ENCODE measurements at regions not wholly inside any gene's neighbourhood (a gene's known extent, or its start where the extent isn't known, plus 50 kb on each side); places are given as distances from the start of the nearest gene placed in this dataset.

- no peak for ATAC-seq
- Mint-ChIP-seq H3K4me1 (no peaks in the 10 kb centered on the region), H3K27me3 (ENCODE audit: low read depth in 2 of 2) (no peaks in the 10 kb centered on the region), H3K27ac (no peak overlapping the region), H3K9me3 (peaks cover 0 to 3% of the 10 kb centered on the region in 2 donors), H3K36me3 (no peaks in the 10 kb centered on the region), H3K4me3 (no peak overlapping the region)
- Histone ChIP-seq H3K4me1 (ENCODE audit: control insufficient read depth, insufficient read depth, low read length) (no peaks in the 10 kb centered on the region), H3K4me3 (ENCODE audit: low read length) (no peak overlapping the region), H3K9me3 (ENCODE audit: control insufficient read depth, insufficient read depth, low read length) (no peaks in the 10 kb centered on the region), H3K36me3 (ENCODE audit: control insufficient read depth, insufficient read depth, low read length) (no peaks in the 10 kb centered on the region), H3K27ac (ENCODE audit: low read length) (no peak overlapping the region), H3K27me3 (ENCODE audit: control insufficient read depth, insufficient read depth, low read length) (no peaks in the 10 kb centered on the region)
- DNase-seq = no peak
- intact Hi-C loops (cut with micrococcal nuclease) = no loop called here
- WGBS (ENCODE audit: insufficient coverage) = 86% methylated on average over 7 of the region's 7 CpGs
- TF ChIP-seq, protein P1, sequence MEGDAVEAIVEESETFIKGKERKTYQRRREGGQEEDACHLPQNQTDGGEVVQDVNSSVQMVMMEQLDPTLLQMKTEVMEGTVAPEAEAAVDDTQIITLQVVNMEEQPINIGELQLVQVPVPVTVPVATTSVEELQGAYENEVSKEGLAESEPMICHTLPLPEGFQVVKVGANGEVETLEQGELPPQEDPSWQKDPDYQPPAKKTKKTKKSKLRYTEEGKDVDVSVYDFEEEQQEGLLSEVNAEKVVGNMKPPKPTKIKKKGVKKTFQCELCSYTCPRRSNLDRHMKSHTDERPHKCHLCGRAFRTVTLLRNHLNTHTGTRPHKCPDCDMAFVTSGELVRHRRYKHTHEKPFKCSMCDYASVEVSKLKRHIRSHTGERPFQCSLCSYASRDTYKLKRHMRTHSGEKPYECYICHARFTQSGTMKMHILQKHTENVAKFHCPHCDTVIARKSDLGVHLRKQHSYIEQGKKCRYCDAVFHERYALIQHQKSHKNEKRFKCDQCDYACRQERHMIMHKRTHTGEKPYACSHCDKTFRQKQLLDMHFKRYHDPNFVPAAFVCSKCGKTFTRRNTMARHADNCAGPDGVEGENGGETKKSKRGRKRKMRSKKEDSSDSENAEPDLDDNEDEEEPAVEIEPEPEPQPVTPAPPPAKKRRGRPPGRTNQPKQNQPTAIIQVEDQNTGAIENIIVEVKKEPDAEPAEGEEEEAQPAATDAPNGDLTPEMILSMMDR (IDR thresholded peaks at IDR 0.05) = no peak
Observed at GRCh38 chr9:28563291-28563934, 990.1 kb upstream of the C9orf72 start.

- intact Hi-C loops (cut with micrococcal nuclease) = no loop called here
- H3K9me3 Mint-ChIP-seq = peaks cover 4 to 8% of the 10 kb centered on the region in 2 donors
- no peaks in the 10 kb centered on the region for H3K4me1 Mint-ChIP-seq
- H3K27me3 Mint-ChIP-seq (ENCODE audit: low read depth in 2 of 2) = no peaks in the 10 kb centered on the region
- ATAC-seq (no peak), DNase-seq (no peak)
- Histone ChIP-seq H3K4me3 (ENCODE audit: low read length) (no peak overlapping the region), H3K27me3 (ENCODE audit: control insufficient read depth, insufficient read depth, low read length) (no peaks in the 10 kb centered on the region), H3K9me3 (ENCODE audit: control insufficient read depth, insufficient read depth, low read length) (peaks cover 3% of the 10 kb centered on the region), H3K36me3 (ENCODE audit: control insufficient read depth, insufficient read depth, low read length) (no peaks in the 10 kb centered on the region), H3K4me1 (ENCODE audit: control insufficient read depth, insufficient read depth, low read length) (no peaks in the 10 kb centered on the region), H3K27ac (ENCODE audit: low read length) (no peak overlapping the region)
- 80% methylated on average over 1 of the region's 1 CpG for WGBS (ENCODE audit: insufficient coverage)
- TF ChIP-seq, protein P1 (IDR thresholded peaks at IDR 0.05) = no peak
- H3K4me3 Mint-ChIP-seq = no peak overlapping the region
- H3K36me3 Mint-ChIP-seq = no peaks in the 10 kb centered on the region
- H3K27ac Mint-ChIP-seq = no peak overlapping the region
Observed at GRCh38 chr9:28583832-28584231, 1010.6 kb upstream of the C9orf72 start.

- Histone ChIP-seq H3K27me3 (ENCODE audit: control insufficient read depth, insufficient read depth, low read length) (no peaks in the 10 kb centered on the region), H3K27ac (ENCODE audit: low read length) (no peak overlapping the region), H3K4me1 (ENCODE audit: control insufficient read depth, insufficient read depth, low read length) (no peaks in the 10 kb centered on the region), H3K4me3 (ENCODE audit: low read length) (no peak overlapping the region), H3K9me3 (ENCODE audit: control insufficient read depth, insufficient read depth, low read length) (peaks cover 3% of the 10 kb centered on the region), H3K36me3 (ENCODE audit: control insufficient read depth, insufficient read depth, low read length) (no peaks in the 10 kb centered on the region)
- ATAC-seq (no peak), DNase-seq (no peak)
- no peak overlapping the region for H3K4me3 Mint-ChIP-seq
- intact Hi-C loops (cut with micrococcal nuclease) = no loop called here
- H3K27ac Mint-ChIP-seq = no peak overlapping the region
- no peaks in the 10 kb centered on the region for H3K4me1 Mint-ChIP-seq
- H3K36me3 Mint-ChIP-seq = no peaks in the 10 kb centered on the region
- peaks cover 4 to 8% of the 10 kb centered on the region in 2 donors for H3K9me3 Mint-ChIP-seq
- TF ChIP-seq, protein P1 (IDR thresholded peaks at IDR 0.05) = no peak
- no CpG with 5 or more reads among the region's 2 CpGs for WGBS (ENCODE audit: insufficient coverage)
- no peaks in the 10 kb centered on the region for H3K27me3 Mint-ChIP-seq (ENCODE audit: low read depth in 2 of 2)
Observed at GRCh38 chr9:28584542-28584941, 1011.3 kb upstream of the C9orf72 start.

GRCh38 chr9:28587052-28587451 is 1013.8 kb upstream of the C9orf72 start:
- H3K4me1 ChIP-seq (ENCODE audit: control insufficient read depth, insufficient read depth, low read length) = no peaks in the 10 kb centered on the region
- 94% methylated on average over 1 of the region's 1 CpG for WGBS (ENCODE audit: insufficient coverage)
- peaks cover 3% of the 10 kb centered on the region for H3K9me3 ChIP-seq (ENCODE audit: control insufficient read depth, insufficient read depth, low read length)
- H3K27ac ChIP-seq (ENCODE audit: low read length) = no peak overlapping the region
- no peak overlapping the region for H3K4me3 ChIP-seq (ENCODE audit: low read length)
- H3K27ac Mint-ChIP-seq = no peak overlapping the region
- H3K36me3 ChIP-seq (ENCODE audit: control insufficient read depth, insufficient read depth, low read length) = no peaks in the 10 kb centered on the region
- intact Hi-C loops (cut with micrococcal nuclease) = no loop called here
- TF ChIP-seq, protein P1 (IDR thresholded peaks at IDR 0.05) = no peak
- no peaks in the 10 kb centered on the region for H3K27me3 ChIP-seq (ENCODE audit: control insufficient read depth, insufficient read depth, low read length)
- DNase-seq (no peak), ATAC-seq (no peak)
- no peaks in the 10 kb centered on the region for H3K27me3 Mint-ChIP-seq (ENCODE audit: low read depth in 2 of 2)
- H3K4me1 Mint-ChIP-seq = no peaks in the 10 kb centered on the region
- H3K4me3 Mint-ChIP-seq = no peak overlapping the region
- no peaks in the 10 kb centered on the region for H3K36me3 Mint-ChIP-seq
- peaks cover 2 to 6% of the 10 kb centered on the region in 2 donors for H3K9me3 Mint-ChIP-seq
